HG03378 (cell line): ENCODE measurements at regions not wholly inside any gene's neighbourhood (a gene's known extent, or its start where the extent isn't known, plus 50 kb on each side); places are given as distances from the start of the nearest gene placed in this dataset.
"Not testable (repeated sequence)": the region's sequence is repeated elsewhere in the genome, so short reads cannot be mapped to it uniquely, and the experiment has no call there.

Experiments
- ATAC-seq: cut with Tn5 transposase; IDR thresholded peaks from one replicate; pipeline ENCODE4 v1.9.1; 2021; ENCODE audit warnings: mild to moderate bottlenecking, moderate library complexity; ENCODE audit not compliant: unreplicated experiment

DNA sequence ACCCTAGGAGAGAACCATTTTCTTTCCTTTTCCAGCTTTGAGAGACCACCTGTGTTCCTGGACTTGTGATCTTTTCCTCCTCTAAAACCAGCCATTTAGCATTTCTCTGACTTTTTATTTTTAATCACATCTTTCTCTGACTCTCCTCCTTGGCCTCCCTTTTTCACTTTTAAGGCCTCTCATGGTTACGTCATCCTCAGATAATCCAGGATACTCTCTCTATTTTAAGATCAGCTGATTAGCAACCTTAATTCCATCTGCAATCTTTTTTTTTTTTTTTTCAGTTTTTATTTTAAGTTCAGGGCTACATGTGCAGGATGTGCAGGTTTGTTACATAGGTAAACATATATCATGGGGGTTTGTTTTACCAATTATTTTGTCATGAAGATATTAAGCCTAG, 54.0 kb downstream of the RFPL4B start:
- no peak for ATAC-seq

GRCh38 chr6:112407101-112407590, 60.0 kb downstream of the RFPL4B start:
- no peak for ATAC-seq

GRCh38 chr6:112408522-112408921, 61.4 kb downstream of the RFPL4B start:
- no peak for ATAC-seq

GRCh38 chr6:112409311-112409710, 62.2 kb downstream of the RFPL4B start:
- ATAC-seq: no peak

DNA sequence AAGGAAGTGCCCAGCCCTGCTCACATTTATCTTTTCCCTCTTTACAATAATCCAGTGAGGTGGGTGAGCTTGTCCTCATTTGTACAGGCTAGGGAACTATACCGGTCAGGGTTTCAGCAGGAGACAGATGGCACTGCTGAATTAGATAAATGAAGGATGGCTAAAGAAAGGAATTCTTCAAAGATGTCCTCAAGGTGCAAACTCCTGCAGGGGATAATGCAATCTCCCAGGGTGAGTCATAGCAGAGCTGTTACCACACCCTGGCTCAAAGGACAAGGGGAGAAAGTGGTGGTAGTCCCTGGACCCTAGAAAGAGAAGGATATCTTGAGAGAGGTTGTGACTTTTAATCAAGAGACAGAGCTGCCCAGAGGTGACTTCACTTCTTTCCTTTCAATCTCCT, 66.7 kb downstream of the RFPL4B start:
- ATAC-seq: no peak

DNA sequence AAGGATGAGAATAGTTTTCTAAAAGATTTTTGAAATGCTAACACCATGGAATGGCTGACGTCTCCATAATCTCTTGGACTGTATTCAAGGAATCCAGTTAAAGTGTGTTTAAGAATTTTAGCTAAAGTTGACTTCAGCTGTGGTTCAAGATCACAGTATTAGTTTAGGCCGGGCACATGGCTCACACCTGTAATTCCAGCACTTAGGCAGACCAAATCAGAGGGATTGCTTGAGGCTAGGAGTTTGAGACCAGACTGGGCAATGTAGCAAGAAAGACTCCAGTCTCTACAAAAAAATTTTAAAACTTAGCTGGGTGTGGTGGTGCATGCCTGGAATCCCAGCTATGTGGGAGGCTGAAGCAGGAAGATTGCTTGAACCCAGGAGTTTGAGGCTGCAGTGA, 68.2 kb downstream of the RFPL4B start:
- no peak for ATAC-seq

GRCh38 chr6:112416866-112417265, 69.7 kb downstream of the RFPL4B start:
- no peak for ATAC-seq

- not testable (repeated sequence) for ATAC-seq
Measured at GRCh38 chr6:112427011-112427410, 79.9 kb downstream of the RFPL4B start.

DNA sequence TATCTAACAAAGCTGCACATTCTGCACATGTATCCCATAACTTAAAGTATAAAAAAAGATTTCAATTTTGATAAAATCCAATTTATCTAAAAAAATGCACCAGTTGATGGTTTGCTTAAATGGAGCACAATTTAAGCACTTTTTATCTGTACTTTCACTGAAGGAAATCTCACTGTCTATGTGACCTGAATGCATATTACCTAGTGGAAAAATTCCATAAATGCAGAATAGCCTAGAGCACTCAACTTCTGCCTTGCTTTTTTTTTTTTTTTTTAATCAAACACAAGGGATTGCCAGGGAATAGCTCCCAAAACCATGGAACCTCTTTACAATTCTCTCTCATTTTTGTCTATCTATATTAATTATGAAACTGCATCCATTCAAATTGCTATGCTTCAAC, 80.4 kb downstream of the RFPL4B start:
- no peak for ATAC-seq

- no peak for ATAC-seq
Measured at GRCh38 chr6:112428477-112428876, 81.3 kb downstream of the RFPL4B start.

- no peak for ATAC-seq
Measured at GRCh38 chr6:112429226-112429625, 82.1 kb downstream of the RFPL4B start.

- no peak for ATAC-seq
Measured at GRCh38 chr6:112431803-112432202, 84.7 kb downstream of the RFPL4B start.

- ATAC-seq: no peak
Measured at GRCh38 chr6:112432853-112433252, 85.7 kb downstream of the RFPL4B start.

DNA sequence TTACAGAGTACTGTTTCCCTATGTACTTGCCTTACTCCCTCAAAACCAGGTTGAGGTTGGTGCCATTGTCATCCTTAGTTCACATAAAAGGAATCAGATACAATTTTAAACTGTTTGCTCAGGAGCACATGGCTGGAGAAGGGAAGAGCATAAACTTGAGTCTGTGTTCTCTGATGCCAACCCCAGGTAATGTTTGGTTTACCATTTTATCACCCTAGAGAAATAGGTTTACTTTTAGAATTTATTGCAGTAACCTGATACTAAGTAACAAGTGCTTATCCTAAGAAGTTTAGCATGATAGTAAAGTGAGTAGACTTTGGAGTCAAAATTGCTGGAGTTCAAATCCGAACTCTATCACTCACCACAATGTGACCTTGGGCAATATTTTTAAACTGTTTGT, 86.3 kb downstream of the RFPL4B start:
- ATAC-seq: no peak

- ATAC-seq: no peak
Measured at GRCh38 chr6:112434896-112435435, 87.8 kb downstream of the RFPL4B start.

DNA sequence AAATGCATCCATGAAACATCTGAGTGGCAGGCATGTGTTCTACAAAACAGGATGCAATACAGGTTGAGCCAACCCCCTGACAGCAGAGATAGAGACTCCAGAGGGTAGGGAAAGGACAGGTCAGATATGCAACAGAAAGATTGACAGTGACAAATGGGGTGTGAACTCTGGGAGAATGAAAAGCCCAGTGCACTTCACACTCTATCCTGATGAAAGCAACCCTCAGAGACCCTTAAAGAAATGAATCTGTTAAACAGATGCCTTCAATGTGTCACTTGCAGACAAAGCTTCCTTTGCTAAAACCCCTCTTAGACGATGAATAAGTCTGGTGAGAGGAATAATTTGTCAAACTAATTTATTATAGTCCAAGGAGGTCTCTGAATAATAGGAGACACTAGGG, 89.9 kb downstream of the RFPL4B start:
- no peak for ATAC-seq

DNA sequence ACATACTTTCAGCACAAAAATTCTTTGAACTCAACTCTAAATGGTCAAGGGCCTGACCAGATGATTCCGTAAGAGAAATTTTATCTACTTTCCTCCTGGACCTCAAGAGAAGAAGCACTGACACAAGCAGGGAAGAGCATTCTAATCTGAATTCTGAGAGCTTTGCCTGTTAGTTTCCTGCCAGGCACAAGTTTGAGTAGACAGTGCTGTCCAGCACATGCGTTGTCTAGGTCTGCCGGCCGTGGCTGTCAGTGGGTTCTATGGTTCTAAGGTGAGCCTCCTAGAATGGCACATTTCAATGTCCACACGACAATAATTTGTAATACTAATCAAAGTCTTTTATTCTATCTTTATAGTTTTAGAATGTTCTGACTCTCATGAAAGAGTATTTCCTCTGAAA, 91.9 kb downstream of the RFPL4B start:
- no peak for ATAC-seq

DNA sequence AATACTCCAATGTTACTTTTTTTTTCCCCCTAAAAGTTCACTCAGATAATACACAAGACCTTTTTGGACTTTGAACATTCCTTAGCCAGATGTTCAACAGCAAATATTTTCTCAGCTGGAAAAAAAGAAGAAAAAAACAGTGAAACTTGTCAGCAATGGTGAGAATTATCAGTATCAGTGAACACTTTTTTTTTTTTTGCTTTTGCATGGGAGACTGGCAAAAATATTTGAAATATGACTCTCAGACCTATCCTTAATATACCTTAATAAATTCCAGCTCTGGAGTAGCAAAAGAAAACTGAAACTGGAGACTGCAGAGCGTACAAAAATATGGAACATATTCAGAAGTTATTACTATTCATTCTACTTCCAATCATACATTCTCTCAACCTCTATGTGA, 92.3 kb downstream of the RFPL4B start:
- ATAC-seq: no peak

DNA sequence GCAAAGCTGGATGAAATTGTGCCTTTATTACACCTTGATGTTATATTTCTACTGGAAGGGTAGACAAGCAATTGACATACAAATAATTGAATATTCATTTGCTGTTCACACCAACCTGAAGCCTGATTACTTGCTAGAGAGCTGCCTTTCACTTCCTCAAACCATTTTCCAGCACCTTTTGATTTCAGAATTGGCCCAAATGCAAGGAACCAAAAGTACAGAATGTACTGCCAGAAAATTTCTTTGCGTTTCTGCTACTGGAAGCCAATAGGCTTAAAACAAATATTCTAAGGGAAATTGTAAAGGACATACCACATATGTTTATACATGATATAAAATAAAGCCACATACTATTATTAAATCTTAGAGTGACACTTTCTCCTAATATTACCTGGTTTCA, 94.5 kb downstream of the RFPL4B start:
- ATAC-seq: no peak

GRCh38 chr6:112443179-112444065, 96.3 kb downstream of the RFPL4B start:
- ATAC-seq: no peak

GRCh38 chr6:112448786-112449185, 101.7 kb downstream of the RFPL4B start:
- not testable (repeated sequence) for ATAC-seq

GRCh38 chr6:112450663-112451062, 103.5 kb downstream of the RFPL4B start:
- ATAC-seq: no peak
